ENCODE measurements at regions not wholly inside any gene's neighbourhood (a gene's known extent, or its start where the extent isn't known, plus 50 kb on each side); places are given as distances from the start of the nearest gene placed in this dataset.

DNA sequence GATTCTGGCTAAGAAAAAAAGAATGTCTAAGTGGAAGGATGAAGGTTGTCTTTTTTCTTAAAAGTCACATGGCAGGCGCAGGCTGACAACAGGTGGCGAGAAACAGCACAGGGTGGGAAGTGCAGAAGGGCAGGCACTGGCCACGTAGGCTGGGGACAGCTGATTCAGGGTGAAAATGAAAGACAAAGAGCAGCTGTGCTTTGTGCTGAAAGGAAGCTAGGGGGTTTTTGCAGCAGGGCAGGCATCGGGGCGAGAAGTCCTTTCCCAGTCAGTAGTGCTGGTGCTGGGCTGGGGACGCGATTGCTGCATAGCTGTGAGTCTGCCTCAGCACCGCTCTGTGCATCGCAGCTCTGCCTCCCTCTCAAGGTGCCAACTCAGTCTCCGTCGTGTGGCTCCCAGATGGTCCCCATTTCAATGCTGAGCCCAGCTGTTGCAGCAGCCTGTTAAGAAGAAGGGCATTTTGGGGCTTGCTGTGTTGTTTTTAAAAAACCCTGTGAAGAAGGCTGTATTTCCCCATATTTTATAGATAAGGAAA lies 183.1 kb upstream of the CCL2 start:
- no peak overlapping the region for H3K4me2 ChIP-seq (ENCODE audit: low read length)
- H3K9ac ChIP-seq (ENCODE audit: low read length), result no peak overlapping the region
- no peaks in the 10 kb centered on the region for H3K36me3 ChIP-seq (ENCODE audit: insufficient read depth, low read length)
- no peak overlapping the region for H3K4me3 ChIP-seq (ENCODE audit: low read depth, low read length, poor library complexity, severe bottlenecking)
- H3F3A ChIP-seq (ENCODE audit: insufficient read depth, low read length), result no peaks in the 10 kb centered on the region
- H4K20me1 ChIP-seq (ENCODE audit: insufficient read depth, low read length), result no peaks in the 10 kb centered on the region
- H3K27ac ChIP-seq (ENCODE audit: low read depth, low read length, poor library complexity, severe bottlenecking), result no peak overlapping the region
- H3K9me3 ChIP-seq (ENCODE audit: low read length), result no peaks in the 10 kb centered on the region
- TF ChIP-seq EZH2 (IDR thresholded peaks at IDR 0.05; ENCODE audit: borderline replicate concordance, low read length), result no peak
- TF ChIP-seq, protein P1, sequence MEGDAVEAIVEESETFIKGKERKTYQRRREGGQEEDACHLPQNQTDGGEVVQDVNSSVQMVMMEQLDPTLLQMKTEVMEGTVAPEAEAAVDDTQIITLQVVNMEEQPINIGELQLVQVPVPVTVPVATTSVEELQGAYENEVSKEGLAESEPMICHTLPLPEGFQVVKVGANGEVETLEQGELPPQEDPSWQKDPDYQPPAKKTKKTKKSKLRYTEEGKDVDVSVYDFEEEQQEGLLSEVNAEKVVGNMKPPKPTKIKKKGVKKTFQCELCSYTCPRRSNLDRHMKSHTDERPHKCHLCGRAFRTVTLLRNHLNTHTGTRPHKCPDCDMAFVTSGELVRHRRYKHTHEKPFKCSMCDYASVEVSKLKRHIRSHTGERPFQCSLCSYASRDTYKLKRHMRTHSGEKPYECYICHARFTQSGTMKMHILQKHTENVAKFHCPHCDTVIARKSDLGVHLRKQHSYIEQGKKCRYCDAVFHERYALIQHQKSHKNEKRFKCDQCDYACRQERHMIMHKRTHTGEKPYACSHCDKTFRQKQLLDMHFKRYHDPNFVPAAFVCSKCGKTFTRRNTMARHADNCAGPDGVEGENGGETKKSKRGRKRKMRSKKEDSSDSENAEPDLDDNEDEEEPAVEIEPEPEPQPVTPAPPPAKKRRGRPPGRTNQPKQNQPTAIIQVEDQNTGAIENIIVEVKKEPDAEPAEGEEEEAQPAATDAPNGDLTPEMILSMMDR (IDR thresholded peaks at IDR 0.05; ENCODE audit: low read length), result no peak
- no peaks in the 10 kb centered on the region for H3K27me3 ChIP-seq (ENCODE audit: insufficient read depth, low read length)
- no peaks in the 10 kb centered on the region for H3K9me2 ChIP-seq (ENCODE audit: low read depth, low read length)
- no peak overlapping the region for H2AFZ ChIP-seq (ENCODE audit: low read length)
- no peaks in the 10 kb centered on the region for H3K79me2 ChIP-seq (ENCODE audit: insufficient read depth, low read length)
- H3K4me1 ChIP-seq (ENCODE audit: insufficient read depth, low read length, severe bottlenecking), result no peaks in the 10 kb centered on the region

DNA sequence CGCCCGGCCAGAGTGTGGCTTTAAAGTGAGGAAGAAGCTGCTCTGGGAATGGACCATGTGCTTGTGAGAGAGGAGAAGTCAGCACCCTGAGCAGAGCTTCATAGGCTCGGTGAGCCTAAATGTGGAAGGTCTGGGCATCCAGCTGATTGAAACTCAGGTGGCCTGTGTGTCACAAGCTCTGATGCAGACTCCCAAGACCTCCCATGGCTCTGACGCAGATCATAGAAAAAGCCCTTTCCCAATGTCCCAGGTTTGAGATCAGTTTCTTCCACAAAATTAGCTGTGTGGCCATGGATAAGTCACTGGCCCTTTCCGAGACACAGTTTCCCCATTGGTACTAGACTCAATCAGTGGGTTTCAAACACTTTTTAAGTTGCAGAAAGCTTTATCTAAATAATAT lies 180.0 kb upstream of the CCL2 start:
- Histone ChIP-seq H3K27ac (ENCODE audit: low read depth, low read length, poor library complexity, severe bottlenecking) (no peak overlapping the region), H2AFZ (ENCODE audit: low read length) (no peak overlapping the region), H3K27me3 (ENCODE audit: insufficient read depth, low read length) (no peaks in the 10 kb centered on the region), H3K4me1 (ENCODE audit: insufficient read depth, low read length, severe bottlenecking) (no peaks in the 10 kb centered on the region), H4K20me1 (ENCODE audit: insufficient read depth, low read length) (no peaks in the 10 kb centered on the region), H3F3A (ENCODE audit: insufficient read depth, low read length) (no peaks in the 10 kb centered on the region), H3K9ac (ENCODE audit: low read length) (no peak overlapping the region), H3K4me2 (ENCODE audit: low read length) (no peak overlapping the region), H3K9me2 (ENCODE audit: low read depth, low read length) (no peaks in the 10 kb centered on the region), H3K4me3 (ENCODE audit: low read depth, low read length, poor library complexity, severe bottlenecking) (no peak overlapping the region), H3K9me3 (ENCODE audit: low read length) (no peaks in the 10 kb centered on the region), H3K36me3 (ENCODE audit: insufficient read depth, low read length) (no peaks in the 10 kb centered on the region), H3K79me2 (ENCODE audit: insufficient read depth, low read length) (no peaks in the 10 kb centered on the region)
- TF ChIP-seq, protein P1 (IDR thresholded peaks at IDR 0.05; ENCODE audit: low read length), result no peak

DNA sequence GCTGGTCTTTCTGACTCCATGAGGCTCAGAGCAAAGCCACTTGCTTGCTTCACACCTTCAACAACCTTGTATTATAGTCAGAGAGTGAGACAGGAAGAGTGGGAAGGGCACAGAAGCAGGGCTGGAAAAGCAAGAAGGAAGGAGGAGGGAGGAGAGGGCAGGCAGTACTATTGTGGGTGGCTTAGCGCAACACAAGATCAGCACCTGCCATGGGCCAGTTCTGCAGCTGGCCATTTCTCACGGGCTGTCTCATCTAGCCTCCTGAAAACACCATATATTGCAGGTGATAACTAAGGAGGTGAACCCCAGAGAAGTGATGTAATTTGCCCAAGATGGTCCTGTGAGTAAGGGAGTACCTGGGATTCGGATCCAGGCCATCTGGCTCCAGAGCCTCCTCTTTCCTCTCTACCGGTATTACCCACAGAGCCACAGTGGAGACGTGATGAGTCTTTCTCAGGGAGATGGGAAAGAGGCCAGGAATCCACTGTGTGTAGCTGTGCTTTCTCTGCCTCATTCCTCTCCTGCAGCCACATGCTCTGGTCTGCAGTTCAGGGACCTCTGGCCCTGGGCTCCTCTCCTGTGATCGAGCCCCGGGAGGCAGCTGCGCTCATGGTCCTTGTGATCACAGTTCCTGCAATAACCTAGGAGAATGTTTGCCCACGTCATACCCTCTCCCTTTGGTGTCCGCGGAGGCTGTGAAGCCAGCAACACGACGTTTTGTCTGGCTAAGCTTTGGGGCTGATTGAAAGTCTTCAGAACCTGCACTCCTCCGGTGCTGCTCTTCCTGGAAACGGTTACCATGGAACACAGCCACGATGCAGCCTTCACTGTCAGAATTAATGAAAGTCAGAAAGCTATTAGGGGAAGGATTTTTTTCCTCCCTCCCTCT lies 178.1 kb upstream of the CCL2 start:
- Histone ChIP-seq H3K4me2 (ENCODE audit: low read length) (no peak overlapping the region), H3K4me1 (ENCODE audit: insufficient read depth, low read length, severe bottlenecking) (no peaks in the 10 kb centered on the region), H3K27ac (ENCODE audit: low read depth, low read length, poor library complexity, severe bottlenecking) (no peak overlapping the region), H3K79me2 (ENCODE audit: insufficient read depth, low read length) (no peaks in the 10 kb centered on the region), H3K9me3 (ENCODE audit: low read length) (no peaks in the 10 kb centered on the region), H3F3A (ENCODE audit: insufficient read depth, low read length) (no peaks in the 10 kb centered on the region), H4K20me1 (ENCODE audit: insufficient read depth, low read length) (no peaks in the 10 kb centered on the region), H3K36me3 (ENCODE audit: insufficient read depth, low read length) (no peaks in the 10 kb centered on the region), H3K4me3 (ENCODE audit: low read depth, low read length, poor library complexity, severe bottlenecking) (no peak overlapping the region), H2AFZ (ENCODE audit: low read length) (no peak overlapping the region), H3K9ac (ENCODE audit: low read length) (no peak overlapping the region), H3K27me3 (ENCODE audit: insufficient read depth, low read length) (no peaks in the 10 kb centered on the region), H3K9me2 (ENCODE audit: low read depth, low read length) (no peaks in the 10 kb centered on the region)
- no peak for TF ChIP-seq EZH2 (IDR thresholded peaks at IDR 0.05; ENCODE audit: borderline replicate concordance, low read length)
- TF ChIP-seq, protein P1 (IDR thresholded peaks at IDR 0.05; ENCODE audit: low read length), result no peak
